ENCODE measurements at regions not wholly inside any gene's neighbourhood (a gene's known extent, or its start where the extent isn't known, plus 50 kb on each side); places are given as distances from the start of the nearest gene placed in this dataset.

GRCh38 chr18:39840406-39840805 lies 2114.6 kb upstream of the PIK3C3 start:
- DNase-seq (ENCODE audit: low read depth in 4 of 4, low spot score in 2 of 4) = no peak

- DNase-seq (ENCODE audit: low read depth in 4 of 4, low spot score in 2 of 4) = no peak
Observed at GRCh38 chr18:39839782-39840181, 2115.3 kb upstream of the PIK3C3 start.

GRCh38 chr18:39838831-39839230 lies 2116.2 kb upstream of the PIK3C3 start:
- DNase-seq (ENCODE audit: low read depth in 4 of 4, low spot score in 2 of 4) = no peak

GRCh38 chr18:39835303-39836030 lies 2119.6 kb upstream of the PIK3C3 start:
- DNase-seq (ENCODE audit: low read depth in 4 of 4, low spot score in 2 of 4) = no peak

- DNase-seq (ENCODE audit: low read depth in 4 of 4, low spot score in 2 of 4) = no peak
Observed at GRCh38 chr18:39834636-39835035, 2120.4 kb upstream of the PIK3C3 start.

GRCh38 chr18:39825485-39826150 lies 2129.4 kb upstream of the PIK3C3 start:
- no peak for DNase-seq (ENCODE audit: low read depth in 4 of 4, low spot score in 2 of 4)

GRCh38 chr18:39806525-39806924 lies 2148.5 kb upstream of the PIK3C3 start:
- DNase-seq (ENCODE audit: low read depth in 4 of 4, low spot score in 2 of 4) = no peak

GRCh38 chr18:39805218-39805617 lies 2149.8 kb upstream of the PIK3C3 start:
- DNase-seq (ENCODE audit: low read depth in 4 of 4, low spot score in 2 of 4) = no peak

- no peak for DNase-seq (ENCODE audit: low read depth in 4 of 4, low spot score in 2 of 4)
Observed at GRCh38 chr18:39802648-39803229, 2152.3 kb upstream of the PIK3C3 start.

- DNase-seq (ENCODE audit: low read depth in 4 of 4, low spot score in 2 of 4) = no peak
Observed at GRCh38 chr18:39801848-39802247, 2153.2 kb upstream of the PIK3C3 start.

- DNase-seq (ENCODE audit: low read depth in 4 of 4, low spot score in 2 of 4) = no peak
Observed at GRCh38 chr18:39801010-39801409, 2154.0 kb upstream of the PIK3C3 start.

- no peak for DNase-seq (ENCODE audit: low read depth in 4 of 4, low spot score in 2 of 4)
Observed at GRCh38 chr18:39799006-39799405, 2156.0 kb upstream of the PIK3C3 start.

GRCh38 chr18:39796393-39796792 lies 2158.6 kb upstream of the PIK3C3 start:
- no peak for DNase-seq (ENCODE audit: low read depth in 4 of 4, low spot score in 2 of 4)

GRCh38 chr18:39795350-39795749 lies 2159.7 kb upstream of the PIK3C3 start:
- no peak for DNase-seq (ENCODE audit: low read depth in 4 of 4, low spot score in 2 of 4)

GRCh38 chr18:39793609-39794008 lies 2161.4 kb upstream of the PIK3C3 start:
- no peak for DNase-seq (ENCODE audit: low read depth in 4 of 4, low spot score in 2 of 4)

GRCh38 chr18:39788383-39788782 lies 2166.7 kb upstream of the PIK3C3 start:
- no peak for DNase-seq (ENCODE audit: low read depth in 4 of 4, low spot score in 2 of 4)

GRCh38 chr18:39786477-39786876 lies 2168.6 kb upstream of the PIK3C3 start:
- no peak for DNase-seq (ENCODE audit: low read depth in 4 of 4, low spot score in 2 of 4)

GRCh38 chr18:39784541-39784940 lies 2170.5 kb upstream of the PIK3C3 start:
- DNase-seq (ENCODE audit: low read depth in 4 of 4, low spot score in 2 of 4) = no peak

GRCh38 chr18:39781565-39781964 lies 2173.5 kb upstream of the PIK3C3 start:
- no peak for DNase-seq (ENCODE audit: low read depth in 4 of 4, low spot score in 2 of 4)

- no peak for DNase-seq (ENCODE audit: low read depth in 4 of 4, low spot score in 2 of 4)
Observed at GRCh38 chr18:39780774-39781173, 2174.3 kb upstream of the PIK3C3 start.

- DNase-seq (ENCODE audit: low read depth in 4 of 4, low spot score in 2 of 4) = no peak
Observed at GRCh38 chr18:39779926-39780325, 2175.1 kb upstream of the PIK3C3 start.

- no peak for DNase-seq (ENCODE audit: low read depth in 4 of 4, low spot score in 2 of 4)
Observed at GRCh38 chr18:39776766-39777165, 2178.3 kb upstream of the PIK3C3 start.

Data from left renal cortex interstitium (tissue), 4 donors.